Caco-2 (cell line): ENCODE measurements at regions not wholly inside any gene's neighbourhood (a gene's known extent, or its start where the extent isn't known, plus 50 kb on each side); places are given as distances from the start of the nearest gene placed in this dataset.

Source experiments
- BruUV-seq: library from RNA; stranded (reverse); fragments of 400-500 nt; replicated peaks from 2 replicates; lab custom pipeline; 2021; lab: Mats Ljungman, UMichigan
- CTCF ChIA-PET: fragments of 300-600 bp; sonication (Branson Sonifier 250); formaldehyde crosslinking; loops from one replicate; lab custom pipeline; 2022; ENCODE audit warnings: antibody characterized with exemption; lab: Charles Lee
- POLR2A ChIA-PET: fragments of 300-600 bp; sonication (Branson Sonifier 250); formaldehyde crosslinking; loops from one replicate; lab custom pipeline; 2022; ENCODE audit warnings: antibody characterized with exemption; lab: Charles Lee
- DNase-seq, 2 experiments: peaks; one replicate each; pipeline versions ENCODE4 v3.0.0 to v3.0.0-alpha.2; 2020 to 2022
- H3K27me3 ChIP-seq: replicated peaks from 2 replicates; pipeline ENCODE4 v1.6.0; 2011; ENCODE audit warnings: low read length; ENCODE audit not compliant: control insufficient read depth, insufficient read depth
- H3K36me3 ChIP-seq: 2 replicates; pipeline ENCODE4 v1.5.1; 2011; ENCODE audit warnings: low read length; ENCODE audit not compliant: control insufficient read depth, insufficient read depth
- H3K4me1 ChIP-seq: fragments of 250-450 bp; sonication (Bioruptor Pico); 2 replicates; pipeline ENCODE4 v1.5.1; 2020; ENCODE audit warnings: mild to moderate bottlenecking
- H3K4me3 ChIP-seq: 2 replicates; pipeline ENCODE4 v1.5.1; 2011; ENCODE audit warnings: low read depth, mild to moderate bottlenecking, control low read depth, low read length
- H3K9me3 ChIP-seq: fragments of 250-450 bp; sonication (Bioruptor Pico); 2 replicates; pipeline ENCODE4 v1.5.1; 2020; ENCODE audit warnings: mild to moderate bottlenecking, moderate library complexity
- H3K27ac Mint-ChIP-seq: one replicate; pipeline ENCODE4 v1.8.0; 2022; ENCODE audit warnings: mixed read lengths; ENCODE audit not compliant: unreplicated experiment
- H3K27me3 Mint-ChIP-seq: one replicate; pipeline ENCODE4 v1.8.0; 2022; ENCODE audit warnings: mixed read lengths; ENCODE audit not compliant: insufficient read depth, unreplicated experiment
- H3K36me3 Mint-ChIP-seq: one replicate; pipeline ENCODE4 v1.8.0; 2022; ENCODE audit warnings: mild to moderate bottlenecking, mixed read lengths; ENCODE audit not compliant: insufficient read depth, unreplicated experiment
- H3K4me1 Mint-ChIP-seq: one replicate; pipeline ENCODE4 v1.8.0; 2022; ENCODE audit warnings: low read depth, mixed read lengths; ENCODE audit not compliant: unreplicated experiment
- H3K4me3 Mint-ChIP-seq: one replicate; pipeline ENCODE4 v1.8.0; 2022; ENCODE audit warnings: mild to moderate bottlenecking, moderate library complexity, mixed read lengths; ENCODE audit not compliant: unreplicated experiment
- H3K9me3 Mint-ChIP-seq: one replicate; pipeline ENCODE4 v1.8.0; 2022; ENCODE audit warnings: mixed read lengths; ENCODE audit not compliant: unreplicated experiment
- CTCF ChIP-seq, 2 experiments: fragments of 200-600 bp in 1 of 2; IDR thresholded peaks; 1 replicate in 1 of 2; 2 replicates in 1 of 2; pipeline versions ENCODE4 v1.5.1 to v1.8.0; 2011 to 2022; ENCODE audit warnings: antibody characterized with exemption in 1 of 2, control low read depth in 1 of 2, inconsistent platforms in 1 of 2, low read depth in 1 of 2, low read length in 1 of 2, mild to moderate bottlenecking in 1 of 2, moderate library complexity in 1 of 2; ENCODE audit not compliant: insufficient read depth in 1 of 2, severe bottlenecking in 1 of 2, unreplicated experiment in 1 of 2
- intact Hi-C: fragments of 100-400 bp; cut with micrococcal nuclease; formaldehyde crosslinking; loops from one replicate; pipeline ENCODE4 v1.10.0; 2022; ENCODE audit not compliant: unreplicated experiment

GRCh38 chr7:70949862-70950261 lies 182.1 kb upstream of the GALNT17 start:
- no peaks in the 10 kb centered on the region for H3K36me3 Mint-ChIP-seq
- TF ChIP-seq CTCF (IDR thresholded peaks at IDR 0.05; ENCODE audit: insufficient read depth in 1 of 2, low read depth in 1 of 2, low read length in 1 of 2, severe bottlenecking in 1 of 2, unreplicated experiment in 1 of 2): no peak
- Histone ChIP-seq H3K36me3 (no peaks in the 10 kb centered on the region), H3K4me1 (no peaks in the 10 kb centered on the region), H3K9me3 (peaks cover 10% of the 10 kb centered on the region), H3K4me3 (no peak overlapping the region), H3K27me3 (no peaks in the 10 kb centered on the region)
- peaks cover 1% of the 10 kb centered on the region for H3K27me3 Mint-ChIP-seq
- H3K4me1 Mint-ChIP-seq: no peaks in the 10 kb centered on the region
- H3K27ac Mint-ChIP-seq: no peak overlapping the region
- DNase-seq: no peak
- CTCF ChIA-PET: no interaction called here
- BruUV-seq: no TSS peak
- no peak overlapping the region for H3K4me3 Mint-ChIP-seq
- intact Hi-C loops: no loop called here
- POLR2A ChIA-PET: no interaction called here
- H3K9me3 Mint-ChIP-seq: peaks cover 40% of the 10 kb centered on the region

GRCh38 chr7:70951271-70951962 lies 180.5 kb upstream of the GALNT17 start:
- H3K4me3 Mint-ChIP-seq: no peak overlapping the region
- no TSS peak for BruUV-seq
- no peaks in the 10 kb centered on the region for H3K27me3 ChIP-seq
- no peak overlapping the region for H3K27ac Mint-ChIP-seq
- intact Hi-C loops: no loop called here
- DNase-seq: no peak
- no peak overlapping the region for H3K4me3 ChIP-seq
- H3K4me1 Mint-ChIP-seq: no peaks in the 10 kb centered on the region
- H3K36me3 ChIP-seq: no peaks in the 10 kb centered on the region
- H3K36me3 Mint-ChIP-seq: peaks cover 2% of the 10 kb centered on the region
- H3K9me3 Mint-ChIP-seq: peaks cover 31% of the 10 kb centered on the region
- POLR2A ChIA-PET: no interaction called here
- CTCF ChIA-PET: no interaction called here
- TF ChIP-seq CTCF (IDR thresholded peaks at IDR 0.05; ENCODE audit: insufficient read depth in 1 of 2, low read depth in 1 of 2, low read length in 1 of 2, severe bottlenecking in 1 of 2, unreplicated experiment in 1 of 2): no peak
- H3K4me1 ChIP-seq: no peaks in the 10 kb centered on the region
- H3K9me3 ChIP-seq: peaks cover 10% of the 10 kb centered on the region
- peaks cover 3% of the 10 kb centered on the region for H3K27me3 Mint-ChIP-seq

- H3K4me3 Mint-ChIP-seq: no peak overlapping the region
- BruUV-seq: no TSS peak
- H3K9me3 ChIP-seq: peaks cover 10% of the 10 kb centered on the region
- peaks cover 40% of the 10 kb centered on the region for H3K9me3 Mint-ChIP-seq
- H3K4me3 ChIP-seq: no peak overlapping the region
- H3K27ac Mint-ChIP-seq: no peak overlapping the region
- no peak for TF ChIP-seq CTCF (IDR thresholded peaks at IDR 0.05; ENCODE audit: insufficient read depth in 1 of 2, low read depth in 1 of 2, low read length in 1 of 2, severe bottlenecking in 1 of 2, unreplicated experiment in 1 of 2)
- DNase-seq: no peak
- no peaks in the 10 kb centered on the region for H3K4me1 ChIP-seq
- peaks cover 4% of the 10 kb centered on the region for H3K36me3 Mint-ChIP-seq
- no peaks in the 10 kb centered on the region for H3K36me3 ChIP-seq
- no peaks in the 10 kb centered on the region for H3K27me3 ChIP-seq
- ChIA-PET POLR2A (no interaction called here), CTCF (no interaction called here)
- H3K27me3 Mint-ChIP-seq: peaks cover 6% of the 10 kb centered on the region
- intact Hi-C loops: no loop called here
- H3K4me1 Mint-ChIP-seq: no peaks in the 10 kb centered on the region
Observed at GRCh38 chr7:70952311-70952710, 179.6 kb upstream of the GALNT17 start.
